Upper lobe of left lung (tissue), 6 donors: ENCODE measurements at regions not wholly inside any gene's neighbourhood (a gene's known extent, or its start where the extent isn't known, plus 50 kb on each side); places are given as distances from the start of the nearest gene placed in this dataset.

Experiments
- ATAC-seq, 2 donors: fragments of 200-7000 bp; cut with Tn5 transposase; one replicate each; pipeline ENCODE4 v1.9.1; 2022; ENCODE audit warnings: mild to moderate bottlenecking in 2 of 2, moderate library complexity in 2 of 2; ENCODE audit not compliant: low FRiP score in 2 of 2
- DNase-seq, 2 donors: peaks; one replicate each; pipeline ENCODE4 v3.0.0-alpha.2; 2019 to 2020
- H3K27ac ChIP-seq, 4 donors: fragments of 200-600 bp; sonication (generic); one replicate each; pipeline ENCODE4 v1.5.1; 2016 to 2019
- H3K27me3 ChIP-seq, 4 donors: fragments of 200-600 bp; sonication (generic); one replicate each; pipeline ENCODE4 v1.5.1; 2017 to 2019
- H3K36me3 ChIP-seq, 4 donors: fragments of 200-600 bp; sonication (generic); one replicate each; pipeline ENCODE4 v1.5.1; 2016 to 2019
- H3K4me1 ChIP-seq, 4 donors: fragments of 200-600 bp; sonication (generic); one replicate each; pipeline ENCODE4 v1.5.1; 2018 to 2019
- H3K4me3 ChIP-seq, 4 donors: fragments of 200-600 bp; sonication (generic); one replicate each; pipeline ENCODE4 v1.5.1; 2017 to 2019; ENCODE audit warnings: mild to moderate bottlenecking in 2 of 4, moderate library complexity in 1 of 4
- H3K9me3 ChIP-seq, 4 donors: fragments of 200-600 bp; sonication (generic); one replicate each; pipeline ENCODE4 v1.5.1; 2018 to 2019
- CTCF ChIP-seq, 6 experiments: fragments of 450-650 bp in 4 of 6; fragments of 200-600 bp in 2 of 6; sonication (generic) in 2 of 6; IDR thresholded peaks; one replicate each; pipeline ENCODE4 v1.5.1; 2016 to 2019; ENCODE audit warnings: antibody characterized with exemption in 6 of 6
- EP300 ChIP-seq, 4 donors: sonication (generic); formaldehyde crosslinking; IDR thresholded peaks; one replicate each; pipeline ENCODE4 v1.5.1; 2017; ENCODE audit warnings: antibody characterized with exemption in 4 of 4, control low read depth in 2 of 4
- POLR2A ChIP-seq, 4 donors: fragments of 450-650 bp; IDR thresholded peaks; one replicate each; pipeline ENCODE4 v1.5.1; 2016 to 2017; ENCODE audit warnings: antibody characterized with exemption in 4 of 4, mild to moderate bottlenecking in 2 of 4
- POLR2AphosphoS5 ChIP-seq, 2 donors: sonication (generic); formaldehyde crosslinking; IDR thresholded peaks; one replicate each; pipeline ENCODE4 v1.5.1; 2017; ENCODE audit warnings: antibody characterized with exemption in 2 of 2
- WGBS, 2 donors: methylation state at CpG; one replicate each; pipeline ENCODE4 v1.1.5; 2017 to 2018; 5-methylcytosine and 5-hydroxymethylcytosine counted together
- donor health status: DM: no; HTN: no; CAD: no; lungs with moderate emphysema.
- donor health status: DM: no; HTN: yes; CAD: no; lungs with severe emphysema.

- H3K36me3 ChIP-seq: no peaks in the 10 kb centered on the region
- H3K4me1 ChIP-seq: peaks cover 0 to 7% (median 3%) of the 10 kb centered on the region in 4 donors
- 67 to 82% methylated on average over 2 of the region's 2 CpGs for WGBS, 2 donors
- no peak overlapping the region for H3K4me3 ChIP-seq
- DNase-seq: no peak
- H3K9me3 ChIP-seq: peaks cover 0 to 7% (median 0%) of the 10 kb centered on the region in 4 donors
- ATAC-seq: no peak
- no peaks in the 10 kb centered on the region for H3K27me3 ChIP-seq
- H3K27ac ChIP-seq: no peak overlapping the region
- TF ChIP-seq EP300 (IDR thresholded peaks at IDR 0.05): no peak
- TF ChIP-seq CTCF (IDR thresholded peaks at IDR 0.05): no peak
- TF ChIP-seq POLR2A (IDR thresholded peaks at IDR 0.05): no peak
- no peak for TF ChIP-seq POLR2AphosphoS5 (IDR thresholded peaks at IDR 0.05)
Measured at GRCh38 chr12:89787763-89788162, 79.1 kb upstream of the ATP2B1 start.

GRCh38 chr12:89786177-89786810 is 77.7 kb upstream of the ATP2B1 start:
- H3K4me1 ChIP-seq: peaks cover 0 to 7% (median 3%) of the 10 kb centered on the region in 4 donors
- no peaks in the 10 kb centered on the region for H3K27me3 ChIP-seq
- peaks cover 0 to 7% (median 0%) of the 10 kb centered on the region in 4 donors for H3K9me3 ChIP-seq
- WGBS, 2 donors: 94% methylated on average over 2 of the region's 2 CpGs; no CpG with 5 or more reads in 1 of the 2 donors
- H3K27ac ChIP-seq: no peak overlapping the region
- no peak for DNase-seq
- no peak for ATAC-seq
- H3K4me3 ChIP-seq: no peak overlapping the region
- no peaks in the 10 kb centered on the region for H3K36me3 ChIP-seq
- TF ChIP-seq CTCF (IDR thresholded peaks at IDR 0.05): no peak
- TF ChIP-seq EP300 (IDR thresholded peaks at IDR 0.05): no peak
- TF ChIP-seq POLR2AphosphoS5 (IDR thresholded peaks at IDR 0.05): no peak
- TF ChIP-seq POLR2A (IDR thresholded peaks at IDR 0.05): no peak

GRCh38 chr12:89783359-89784060 is 74.9 kb upstream of the ATP2B1 start:
- DNase-seq: no peak
- H3K4me3 ChIP-seq: no peak overlapping the region
- H3K36me3 ChIP-seq: no peaks in the 10 kb centered on the region
- WGBS, 2 donors: 18 to 41% methylated on average over 3 of the region's 3 CpGs
- peak; percentile 34 to 70 for ATAC-seq
- H3K4me1 ChIP-seq: peaks cover 0 to 7% (median 3%) of the 10 kb centered on the region in 4 donors
- peak overlapping the region in 1 of 4 donors; percentile 1 for H3K27ac ChIP-seq
- H3K9me3 ChIP-seq: peaks cover 0 to 7% (median 0%) of the 10 kb centered on the region in 4 donors
- no peak for TF ChIP-seq POLR2A (IDR thresholded peaks at IDR 0.05)
- TF ChIP-seq POLR2AphosphoS5 (IDR thresholded peaks at IDR 0.05): no peak
- no peak for TF ChIP-seq EP300 (IDR thresholded peaks at IDR 0.05)
- no peak for TF ChIP-seq CTCF (IDR thresholded peaks at IDR 0.05)
- H3K27me3 ChIP-seq: no peaks in the 10 kb centered on the region

DNA sequence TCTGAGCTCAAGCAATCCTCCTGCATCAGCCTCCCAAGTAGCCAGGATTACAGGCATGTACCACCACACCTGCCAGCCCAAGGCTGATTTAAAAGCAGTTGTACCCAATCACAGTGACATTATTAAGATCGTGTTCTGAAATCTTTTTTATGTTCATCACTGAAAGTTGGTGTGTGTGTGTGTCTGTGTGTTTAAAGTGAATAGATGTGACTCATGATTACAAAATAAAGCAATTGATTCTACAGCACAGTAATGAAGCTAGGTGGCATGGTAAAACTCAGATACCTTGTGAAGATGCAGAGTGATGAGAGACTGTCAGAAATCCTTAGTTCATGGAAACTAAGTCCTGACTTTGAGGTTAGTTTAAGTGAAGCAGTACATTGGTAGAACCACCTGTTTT is 74.2 kb upstream of the ATP2B1 start:
- Histone ChIP-seq H3K27ac (no peak overlapping the region), H3K36me3 (no peaks in the 10 kb centered on the region), H3K4me1 (peaks cover 0 to 7% (median 3%) of the 10 kb centered on the region in 4 donors), H3K9me3 (peaks cover 0 to 7% (median 0%) of the 10 kb centered on the region in 4 donors), H3K27me3 (no peaks in the 10 kb centered on the region), H3K4me3 (no peak overlapping the region)
- 44 to 61% methylated on average over 1 of the region's 1 CpG for WGBS, 2 donors
- ATAC-seq (no peak), DNase-seq (no peak)
- no peak for TF ChIP-seq POLR2A (IDR thresholded peaks at IDR 0.05)
- no peak for TF ChIP-seq CTCF (IDR thresholded peaks at IDR 0.05)
- no peak for TF ChIP-seq POLR2AphosphoS5 (IDR thresholded peaks at IDR 0.05)
- no peak for TF ChIP-seq EP300 (IDR thresholded peaks at IDR 0.05)
